Muscle of back (tissue), 3 donors: ENCODE measurements at regions not wholly inside any gene's neighbourhood (a gene's known extent, or its start where the extent isn't known, plus 50 kb on each side); places are given as distances from the start of the nearest gene placed in this dataset.
"Not testable (repeated sequence)": the region's sequence is repeated elsewhere in the genome, so short reads cannot be mapped to it uniquely, and the experiment has no call there.

Source experiments
- DNase-seq, 3 donors: peaks; one replicate each; pipeline versions ENCODE4 v3.0.0 to v3.0.0-alpha.2; 2013

- DNase-seq, result no peak
Measured at GRCh38 chr4:74544655-74545361, 99.9 kb downstream of the AREG start.

- DNase-seq, result no peak
Measured at GRCh38 chr4:74545448-74545847, 100.5 kb downstream of the AREG start.

- no peak for DNase-seq
Measured at GRCh38 chr4:74546057-74546456, 101.1 kb downstream of the AREG start.

DNA sequence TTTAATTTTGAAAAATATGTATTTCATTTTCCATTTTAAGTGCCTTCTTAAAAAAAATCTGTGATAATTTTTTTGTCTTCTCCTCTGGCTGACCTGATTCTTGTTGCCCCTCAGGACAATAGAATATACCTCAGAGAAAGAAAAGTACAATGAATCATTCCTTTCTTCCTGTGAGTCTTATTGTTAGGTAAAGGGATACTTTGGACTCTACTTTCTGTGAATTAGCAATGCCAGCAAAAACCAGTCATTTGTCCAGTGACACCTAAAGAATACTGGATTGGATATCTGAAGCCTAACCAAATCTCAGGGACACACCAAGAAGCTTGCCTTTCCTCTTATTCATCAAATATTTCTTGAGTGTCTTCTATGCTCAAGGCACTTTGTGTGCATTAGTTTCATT, 102.1 kb downstream of the AREG start:
- DNase-seq, result no peak

DNA sequence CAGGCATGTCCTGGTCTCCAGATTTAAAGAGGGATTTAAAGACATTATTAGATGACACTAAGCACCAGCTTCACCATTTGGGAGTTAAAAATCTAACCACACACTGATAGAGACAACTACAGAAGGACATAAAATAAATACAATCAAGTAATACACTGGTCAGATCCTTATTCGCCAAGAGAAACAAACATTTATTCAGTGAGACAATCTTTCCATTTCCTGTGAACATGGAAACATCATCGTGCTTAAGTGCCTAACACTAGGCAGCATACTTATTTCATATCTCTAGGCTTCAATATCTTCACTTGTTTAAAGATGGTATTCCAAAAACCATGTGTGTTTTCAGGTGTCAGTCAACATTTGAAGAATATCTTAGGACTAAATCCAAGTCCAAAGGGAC, 103.6 kb downstream of the AREG start:
- no peak for DNase-seq

- no peak for DNase-seq
Measured at GRCh38 chr4:74549936-74550335, 105.0 kb downstream of the AREG start.

DNA sequence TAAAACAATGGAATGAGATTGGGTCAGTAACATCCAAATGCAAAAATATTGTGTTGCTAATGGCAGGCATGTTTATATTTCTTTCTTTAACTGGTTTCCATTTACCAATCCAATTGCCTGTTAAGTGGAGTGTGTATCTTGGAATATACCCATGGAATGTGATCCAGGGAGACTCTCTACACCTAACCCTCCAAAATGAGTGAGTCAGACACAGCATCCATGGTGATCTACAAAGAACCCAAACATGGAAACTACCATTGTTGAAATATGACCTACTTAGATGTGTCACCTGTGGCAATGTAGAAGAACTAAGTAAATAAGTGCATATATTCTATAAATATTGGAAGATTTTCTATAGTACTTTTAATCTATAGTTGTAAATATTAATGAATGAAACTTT, 110.3 kb downstream of the AREG start:
- no peak for DNase-seq

DNA sequence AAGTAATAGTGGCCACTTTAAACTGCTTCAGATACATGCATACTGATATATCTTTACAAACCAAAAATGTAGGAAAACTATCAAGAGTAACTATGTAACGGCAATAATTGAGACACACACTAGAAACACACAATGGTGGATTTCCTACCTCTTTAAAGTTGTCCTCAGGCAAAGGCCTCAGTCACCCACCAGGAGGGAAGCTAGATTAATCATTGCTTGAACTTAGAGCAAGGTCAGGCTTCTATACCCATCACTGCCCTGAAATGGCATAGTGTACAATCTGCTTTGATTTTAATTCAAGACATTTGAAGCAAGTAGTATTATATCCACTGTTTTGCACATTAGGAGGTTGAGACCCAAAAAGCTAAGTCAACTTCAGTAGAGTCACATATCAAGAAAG, 110.9 kb downstream of the AREG start:
- DNase-seq, result no peak

GRCh38 chr4:74559853-74560252, 114.9 kb downstream of the AREG start:
- no peak for DNase-seq

DNA sequence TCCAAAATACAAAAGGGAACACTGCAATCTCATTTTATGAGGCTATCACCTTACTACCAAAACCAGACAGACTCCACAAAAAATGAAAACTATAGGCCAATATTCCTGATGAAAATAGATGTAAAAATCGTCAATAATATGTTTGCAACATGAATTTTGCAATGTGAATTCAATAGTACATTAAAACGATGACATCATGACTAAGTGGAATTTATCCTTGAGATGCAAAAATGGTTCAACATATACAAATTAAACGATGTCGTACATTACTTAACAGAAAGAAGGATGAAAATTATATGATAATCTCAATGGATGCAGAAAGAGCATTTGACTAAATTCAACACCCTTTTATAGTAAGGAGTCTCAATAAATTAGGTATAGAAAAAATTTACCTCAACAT, 123.0 kb downstream of the AREG start:
- no peak for DNase-seq

DNA sequence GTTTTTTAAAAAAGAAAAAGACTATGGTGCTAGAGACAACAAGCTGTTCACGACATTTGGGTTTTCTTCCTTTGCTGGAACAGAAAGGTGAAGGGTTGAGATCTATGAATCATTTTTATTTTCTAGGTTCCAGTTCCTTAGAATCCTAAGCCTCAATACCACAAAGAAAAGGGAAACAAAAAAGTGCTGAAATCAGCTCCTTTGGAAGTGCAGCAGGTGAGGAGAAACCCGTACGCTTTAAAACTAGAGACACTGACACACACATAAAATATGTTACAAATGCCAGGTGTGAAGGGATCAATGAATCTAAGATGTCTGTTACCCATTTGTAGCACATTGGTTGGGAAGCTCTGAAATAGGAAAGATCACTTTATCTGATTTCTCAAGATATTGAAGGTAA, 125.2 kb downstream of the AREG start:
- no peak for DNase-seq

GRCh38 chr4:74578329-74578728, 133.4 kb downstream of the AREG start:
- no peak for DNase-seq

DNA sequence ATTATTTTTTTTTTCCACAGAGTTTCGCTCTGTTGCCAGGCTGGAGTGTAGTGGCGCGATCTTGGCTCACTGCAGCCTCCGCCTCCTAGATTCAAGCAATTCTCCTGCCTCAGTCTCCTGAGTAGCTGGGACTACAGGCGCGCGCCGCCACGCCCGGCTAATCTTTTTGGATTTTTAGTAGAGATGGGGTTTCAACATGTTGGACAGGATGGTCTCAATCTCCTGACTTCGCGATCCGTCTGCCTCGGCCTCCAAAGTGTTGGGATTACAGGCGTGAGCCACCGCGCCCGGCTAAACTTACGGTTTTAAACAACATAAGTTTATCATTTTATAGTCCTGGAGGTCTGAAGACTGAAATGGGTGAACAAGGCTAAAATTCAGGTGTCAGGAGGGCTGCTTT, 133.9 kb downstream of the AREG start:
- DNase-seq, result not testable (repeated sequence)

DNA sequence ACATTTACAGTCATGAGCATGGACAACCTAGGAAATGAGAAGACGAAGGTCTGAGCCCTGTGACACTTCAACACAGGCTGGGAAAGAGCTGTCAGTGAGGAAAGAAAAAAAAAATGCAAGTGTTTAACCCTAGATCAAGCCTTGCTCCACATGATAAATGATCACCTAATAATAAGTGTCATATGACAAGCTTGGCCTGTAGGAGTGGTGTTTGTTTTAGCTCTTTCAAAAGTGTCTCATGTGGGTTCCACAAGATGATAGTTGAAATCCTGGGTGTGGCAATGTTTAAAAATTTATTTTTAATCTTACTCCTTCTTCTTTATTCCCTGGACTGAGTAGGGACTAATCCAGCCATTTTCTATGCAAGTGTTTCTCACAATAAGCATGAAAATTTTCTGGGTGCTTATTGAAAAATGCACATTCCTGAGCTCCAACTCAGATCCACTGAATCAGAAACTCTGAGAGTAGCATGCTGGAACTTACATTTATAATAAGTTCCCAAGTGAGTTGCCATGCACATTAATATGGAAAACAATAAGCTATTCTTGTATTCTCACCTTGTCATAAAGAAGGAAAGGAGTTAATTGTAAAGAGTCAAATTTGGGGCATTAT, 138.3 kb downstream of the AREG start:
- no peak for DNase-seq

DNA sequence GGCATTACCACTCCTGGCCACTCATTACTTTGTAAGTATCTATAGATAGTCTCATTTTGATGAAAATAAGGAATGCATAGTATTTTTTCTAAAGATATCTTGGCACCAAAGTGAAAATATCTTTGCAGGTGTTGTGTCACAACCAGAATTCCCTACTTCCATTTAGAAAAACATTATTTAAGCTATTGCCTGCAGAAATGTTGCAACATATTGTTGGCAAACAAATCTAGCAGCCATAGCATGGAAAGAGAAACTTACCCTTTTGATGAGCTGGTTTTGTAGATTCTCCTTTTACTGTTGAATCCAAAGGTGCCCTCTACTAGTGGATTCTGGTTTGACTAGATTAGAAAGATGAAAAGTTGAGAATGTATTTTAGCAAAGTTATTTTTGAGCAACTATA, 138.8 kb downstream of the AREG start:
- no peak for DNase-seq

DNA sequence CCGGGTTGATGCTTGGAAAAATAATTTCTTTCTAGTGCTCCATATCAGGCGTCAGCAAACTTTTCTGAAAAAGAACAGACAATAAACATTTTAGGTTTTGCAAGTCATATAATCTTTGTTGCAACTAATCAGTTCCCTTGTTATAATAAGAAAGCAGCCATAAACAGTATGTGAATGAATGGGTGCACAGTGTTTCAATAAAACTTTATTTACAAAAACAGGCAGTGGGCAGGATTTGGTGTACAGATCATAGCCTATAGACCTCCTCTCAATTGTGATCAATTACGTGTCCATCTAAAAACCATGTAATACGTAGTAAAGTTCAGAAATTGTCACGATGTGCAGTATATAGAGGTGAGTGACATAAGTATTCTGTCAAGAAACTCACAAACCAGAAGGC, 143.4 kb downstream of the AREG start:
- DNase-seq, result no peak

DNA sequence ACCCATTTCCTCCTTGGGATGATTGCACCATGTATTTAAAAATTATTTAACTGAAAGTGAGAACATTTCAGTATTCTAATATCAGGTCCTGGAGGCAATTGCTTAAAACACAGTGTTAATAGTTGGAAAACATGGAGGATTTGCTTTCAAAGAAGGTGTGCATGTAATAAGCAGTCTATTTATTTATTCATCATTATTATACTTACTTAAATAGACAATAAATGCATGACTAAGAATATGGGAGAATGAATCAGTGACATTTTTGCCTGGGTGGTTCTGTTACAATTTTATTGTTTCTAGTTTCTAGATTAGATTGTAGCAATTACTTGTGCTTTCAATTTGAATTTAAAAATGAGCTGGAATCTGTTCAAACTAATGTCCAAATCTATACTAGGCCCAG, 145.5 kb downstream of the AREG start:
- no peak for DNase-seq

GRCh38 chr4:74598611-74599325, 153.8 kb downstream of the AREG start:
- DNase-seq, result peak in 1 of 3 donors; percentile 11

- no peak for DNase-seq
Measured at GRCh38 chr4:74603186-74603585, 158.2 kb downstream of the AREG start.

- DNase-seq, result no peak
Measured at GRCh38 chr4:74608151-74608949, 163.4 kb downstream of the AREG start.

- DNase-seq, result no peak
Measured at GRCh38 chr4:74610491-74610890, 165.6 kb downstream of the AREG start.

DNA sequence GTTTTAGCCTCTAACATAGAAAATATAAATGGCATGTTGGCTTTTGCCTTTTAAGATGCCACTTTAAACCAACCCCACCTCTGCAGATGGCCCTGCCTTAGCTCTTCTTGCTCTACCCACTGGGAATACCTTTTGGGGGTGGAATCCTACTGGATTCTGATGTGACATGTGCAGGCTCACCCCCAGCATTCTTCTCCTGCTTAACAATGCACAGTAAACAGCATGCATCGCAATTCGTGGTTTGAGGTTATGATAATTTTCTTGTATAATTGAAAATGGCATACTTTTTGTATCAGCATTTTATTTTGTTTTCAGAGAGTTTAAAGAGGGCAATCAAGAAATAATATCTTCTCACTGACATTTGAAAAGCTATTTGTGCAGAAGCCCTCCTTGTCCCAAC, 167.9 kb downstream of the AREG start:
- DNase-seq, result no peak

- no peak for DNase-seq
Measured at GRCh38 chr4:74613266-74613665, 168.3 kb downstream of the AREG start.
